H7 (cell line): ENCODE measurements at regions not wholly inside any gene's neighbourhood (a gene's known extent, or its start where the extent isn't known, plus 50 kb on each side); places are given as distances from the start of the nearest gene placed in this dataset.
"Not testable (repeated sequence)": the region's sequence is repeated elsewhere in the genome, so short reads cannot be mapped to it uniquely, and the experiment has no call there.

Experiments
- DNase-seq: peaks from one replicate; pipeline ENCODE4 v3.0.0; 2012
- H3K27me3 ChIP-seq: 2 replicates; pipeline ENCODE4 v1.6.0; 2011; ENCODE audit warnings: mild to moderate bottlenecking, low read length; ENCODE audit not compliant: control insufficient read depth, insufficient read depth
- H3K36me3 ChIP-seq: replicated peaks from 2 replicates; pipeline ENCODE4 v1.5.1; 2011; ENCODE audit warnings: low read length; ENCODE audit not compliant: control insufficient read depth, insufficient read depth
- H3K4me3 ChIP-seq: 2 replicates; pipeline ENCODE4 v1.5.1; 2011; ENCODE audit warnings: low read depth, mild to moderate bottlenecking, control low read depth, low read length, moderate library complexity; ENCODE audit not compliant: insufficient read depth

DNA sequence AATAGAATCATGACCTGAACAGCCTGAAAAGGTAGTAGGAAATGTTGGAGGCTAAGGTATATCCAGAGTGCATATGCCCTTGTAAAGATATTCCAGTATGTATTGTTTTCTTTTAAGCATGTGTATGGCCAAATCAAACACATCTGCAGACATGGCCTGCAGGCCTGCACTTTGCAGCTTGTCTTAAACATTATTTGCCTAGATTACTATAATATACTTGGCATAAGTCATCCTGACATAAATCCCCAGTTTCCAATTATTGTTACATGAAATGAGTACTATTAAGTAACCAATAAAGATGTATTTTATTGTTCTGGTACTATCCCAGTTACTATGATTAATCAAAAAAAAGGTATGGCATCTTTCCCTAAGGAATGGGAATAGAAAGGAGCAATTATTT is 169.1 kb upstream of the PTBP2 start:
- no peak overlapping the region for H3K4me3 ChIP-seq
- H3K36me3 ChIP-seq: no peaks in the 10 kb centered on the region
- no peaks in the 10 kb centered on the region for H3K27me3 ChIP-seq
- DNase-seq: no peak

DNA sequence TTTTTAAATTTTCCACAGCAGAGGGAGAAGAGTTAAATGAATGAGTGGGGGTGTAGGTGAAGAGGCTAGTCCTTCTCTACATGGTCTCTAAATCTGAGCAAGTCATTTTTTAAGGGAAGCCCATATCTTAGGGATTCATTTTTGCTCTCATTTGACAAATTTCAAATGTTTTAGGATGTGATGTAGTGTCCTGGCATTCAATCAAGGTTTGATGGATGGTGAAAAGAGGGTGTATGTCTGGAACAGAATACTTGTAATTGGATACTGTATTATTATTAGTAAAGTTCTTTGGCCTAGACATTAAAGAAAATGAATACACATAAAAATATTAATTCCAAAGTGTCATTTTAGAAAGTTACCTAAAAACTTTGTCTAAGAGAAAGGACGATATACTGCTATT is 167.8 kb upstream of the PTBP2 start:
- H3K4me3 ChIP-seq: no peak overlapping the region
- no peaks in the 10 kb centered on the region for H3K27me3 ChIP-seq
- no peak for DNase-seq
- H3K36me3 ChIP-seq: no peaks in the 10 kb centered on the region

DNA sequence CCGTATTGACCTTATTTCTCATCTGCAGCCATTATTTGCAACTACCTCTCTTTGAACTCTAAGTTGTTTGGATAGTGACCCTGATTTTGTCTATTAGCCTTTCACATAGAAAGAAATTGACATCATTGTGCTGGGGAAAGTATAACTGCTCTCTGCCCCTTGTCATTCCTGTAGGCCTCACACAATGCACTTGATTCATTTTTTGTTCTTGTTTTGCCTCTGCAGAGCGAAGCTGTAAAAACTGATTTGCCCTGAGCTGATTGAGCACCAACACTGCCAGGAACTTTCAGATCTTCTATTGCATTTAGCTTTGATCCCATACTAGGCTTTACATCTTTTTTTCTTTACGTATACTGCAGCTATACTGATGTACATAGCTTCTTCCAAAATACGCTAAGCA is 167.2 kb upstream of the PTBP2 start:
- no peak for DNase-seq
- no peaks in the 10 kb centered on the region for H3K27me3 ChIP-seq
- H3K4me3 ChIP-seq: no peak overlapping the region
- H3K36me3 ChIP-seq: no peaks in the 10 kb centered on the region

DNA sequence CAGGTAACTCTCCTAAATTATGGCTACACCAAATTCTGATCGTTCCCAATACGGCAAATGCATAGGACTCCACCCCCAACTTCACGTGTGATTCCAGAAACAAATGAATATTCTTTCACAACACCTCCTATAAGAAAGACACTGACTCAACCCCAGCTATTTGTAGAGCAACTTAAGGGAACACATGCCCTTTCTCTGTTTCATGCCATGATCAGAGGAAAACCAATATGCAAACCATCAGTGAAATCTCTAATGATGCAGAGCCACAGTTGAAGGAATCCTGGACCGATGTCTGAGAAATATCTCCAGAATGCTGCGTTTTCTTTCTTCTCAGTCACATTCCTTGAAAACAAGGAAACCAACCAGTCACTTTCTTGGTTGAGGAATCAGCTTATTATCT is 164.2 kb upstream of the PTBP2 start:
- DNase-seq: no peak
- Histone ChIP-seq H3K36me3 (no peaks in the 10 kb centered on the region), H3K4me3 (no peak overlapping the region), H3K27me3 (no peaks in the 10 kb centered on the region)

DNA sequence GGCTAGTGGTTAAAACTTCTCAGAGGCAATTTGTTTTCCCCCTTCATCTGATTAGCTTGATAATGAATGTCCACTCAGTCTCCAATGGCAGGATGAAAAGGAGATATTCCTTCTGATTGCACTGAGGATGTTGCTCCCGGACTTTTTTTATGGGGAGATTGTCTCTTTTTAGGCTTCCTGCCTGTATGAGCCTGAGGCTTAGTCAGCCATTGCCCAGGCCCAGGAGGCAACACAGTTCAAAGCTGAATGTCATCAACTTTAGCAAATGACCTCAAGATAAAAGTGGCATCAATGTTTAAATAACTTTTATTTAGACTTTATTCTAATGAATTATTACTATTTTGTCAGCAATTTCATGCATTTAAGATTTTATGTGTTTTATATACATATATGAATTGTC is 162.9 kb upstream of the PTBP2 start:
- no peak for DNase-seq
- Histone ChIP-seq H3K4me3 (no peak overlapping the region), H3K27me3 (no peaks in the 10 kb centered on the region), H3K36me3 (no peaks in the 10 kb centered on the region)

DNA sequence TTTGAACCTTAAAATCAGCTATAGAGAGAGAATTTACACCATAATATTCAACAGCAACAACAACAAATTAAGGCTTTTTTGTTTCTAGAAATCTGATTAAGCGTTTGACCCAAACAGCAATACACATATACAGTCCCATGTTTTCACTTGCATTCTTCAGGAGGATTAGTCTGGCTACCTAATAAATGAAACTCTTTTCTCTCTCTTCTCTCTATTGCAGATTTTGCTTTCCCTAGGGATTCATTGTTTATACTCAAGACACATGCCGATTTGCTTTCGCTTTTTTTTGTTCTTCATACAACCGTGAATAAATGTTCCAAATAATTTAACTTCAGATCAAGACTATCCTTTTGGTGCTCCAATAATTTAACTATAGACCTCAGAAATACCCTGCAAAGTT is 162.4 kb upstream of the PTBP2 start:
- H3K27me3 ChIP-seq: no peaks in the 10 kb centered on the region
- no peaks in the 10 kb centered on the region for H3K36me3 ChIP-seq
- no peak for DNase-seq
- no peak overlapping the region for H3K4me3 ChIP-seq

DNA sequence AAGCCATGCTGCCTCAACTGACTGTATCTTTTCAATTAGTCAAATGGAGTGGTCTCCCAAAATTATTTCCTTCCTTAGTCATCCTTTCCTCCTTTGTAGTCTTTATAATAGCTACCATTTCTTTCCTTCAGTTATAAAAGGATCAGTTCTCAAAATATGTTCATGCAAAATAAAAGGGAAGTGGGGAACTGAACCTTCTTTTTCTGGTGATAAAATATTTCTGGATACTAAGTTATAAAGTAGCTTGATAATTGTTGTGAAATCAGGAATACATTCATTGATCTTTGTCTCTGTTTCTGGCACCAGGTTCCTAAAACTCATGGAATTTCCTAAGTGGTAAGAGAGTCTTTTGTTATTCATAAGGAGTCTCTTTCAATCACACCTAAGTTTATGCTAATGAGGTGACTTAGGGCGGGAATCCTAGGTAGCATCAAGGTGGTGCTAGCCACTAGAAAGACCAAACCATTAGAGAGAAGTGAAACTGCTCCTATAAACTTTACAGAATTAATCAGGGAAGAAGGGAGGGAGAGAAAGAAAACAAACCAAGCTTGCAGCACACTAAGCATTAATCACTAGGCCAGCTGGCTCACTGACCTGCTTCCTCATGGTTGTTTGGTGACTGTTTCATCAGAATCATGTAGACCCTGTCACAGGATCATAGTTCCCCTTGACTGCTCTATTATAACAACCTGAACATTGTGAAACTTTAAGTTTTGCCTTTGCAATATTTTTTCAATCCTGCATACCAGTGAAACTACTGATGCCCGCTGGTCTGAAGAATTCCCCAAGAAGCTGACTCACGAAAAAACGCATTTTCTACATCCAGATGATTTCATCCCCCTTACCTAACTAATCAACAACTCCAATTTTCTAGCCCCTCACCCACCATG is 161.6 kb upstream of the PTBP2 start:
- DNase-seq: peak; percentile 33
- Histone ChIP-seq H3K36me3 (no peaks in the 10 kb centered on the region), H3K27me3 (no peaks in the 10 kb centered on the region), H3K4me3 (no peak overlapping the region)

DNA sequence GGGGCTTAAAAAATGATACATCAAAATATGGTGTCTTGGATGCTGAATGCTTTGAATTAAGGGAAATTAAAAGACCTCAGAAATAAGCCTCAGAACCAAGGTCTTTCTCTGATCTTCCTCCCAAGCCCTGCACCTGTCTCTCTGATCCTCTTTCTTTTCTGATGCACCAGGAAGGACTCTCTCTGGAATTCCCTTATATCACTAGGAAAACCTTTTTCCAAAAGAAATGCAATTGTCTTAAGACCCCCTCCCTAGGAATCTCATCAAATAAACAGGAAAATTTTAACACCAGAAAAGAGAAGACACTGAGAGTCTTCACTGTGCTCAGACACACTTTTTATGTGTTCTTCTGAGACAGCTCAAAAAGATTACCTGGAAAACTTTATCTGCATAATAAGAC is 159.5 kb upstream of the PTBP2 start:
- Histone ChIP-seq H3K36me3 (no peaks in the 10 kb centered on the region), H3K4me3 (no peak overlapping the region), H3K27me3 (no peaks in the 10 kb centered on the region)
- DNase-seq: peak; percentile 24

DNA sequence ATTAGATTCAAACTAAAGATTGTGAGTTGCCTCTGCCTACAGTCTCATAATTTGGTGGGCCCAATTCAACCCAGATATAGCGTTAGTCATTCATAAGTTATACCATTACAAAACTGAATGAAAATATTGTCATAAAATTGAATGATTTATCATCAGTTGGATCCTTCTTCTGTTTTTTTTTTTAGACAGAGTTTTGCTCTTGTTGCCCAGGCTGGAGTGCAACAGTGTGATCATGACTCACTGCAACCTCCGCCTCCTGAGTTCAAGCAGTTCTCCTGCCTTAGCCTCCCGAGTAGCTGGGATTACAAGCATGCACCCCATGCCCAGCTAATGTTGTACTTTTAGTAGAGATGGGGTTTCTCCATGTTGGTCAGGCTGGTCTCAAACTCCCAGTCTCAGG is 157.2 kb upstream of the PTBP2 start:
- H3K4me3 ChIP-seq, H3K27me3 ChIP-seq, H3K36me3 ChIP-seq, DNase-seq: not testable (repeated sequence)

DNA sequence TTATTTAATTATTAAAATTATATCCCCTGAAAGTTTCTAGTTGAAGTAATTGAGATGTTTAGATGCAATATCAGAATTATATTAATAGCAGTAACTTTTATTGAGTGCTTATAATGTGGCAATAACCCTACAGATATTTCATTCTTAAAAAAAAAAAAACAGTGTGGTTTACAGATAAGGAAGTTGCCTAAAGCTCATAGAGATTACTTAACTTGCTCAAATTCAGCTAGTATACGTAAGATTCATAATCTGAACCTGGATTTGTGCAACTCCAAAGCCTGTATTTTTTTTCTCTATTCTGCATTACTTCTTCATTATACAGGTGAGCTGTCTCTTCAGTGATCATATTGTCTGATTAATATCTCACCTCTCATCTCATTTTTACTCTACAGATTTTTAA is 156.0 kb upstream of the PTBP2 start:
- H3K4me3 ChIP-seq: no peak overlapping the region
- H3K36me3 ChIP-seq: no peaks in the 10 kb centered on the region
- DNase-seq: no peak
- no peaks in the 10 kb centered on the region for H3K27me3 ChIP-seq

DNA sequence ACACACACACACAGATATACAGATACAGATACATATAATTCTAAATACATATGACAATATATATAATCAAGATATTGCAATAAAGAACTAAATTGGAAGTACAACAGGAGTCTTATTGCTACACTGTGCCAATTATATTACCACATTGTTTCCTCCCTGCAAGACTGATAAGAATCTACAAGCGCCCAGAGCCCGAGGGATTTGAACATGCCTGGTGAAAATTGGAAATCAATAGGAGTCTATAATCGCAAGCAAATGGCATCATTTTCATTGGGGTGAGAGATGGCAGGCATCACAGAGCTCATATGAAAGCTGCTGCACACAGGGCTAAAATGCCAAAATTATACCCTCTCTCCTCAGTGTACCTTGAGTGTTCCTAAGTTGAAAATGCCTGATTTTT is 152.9 kb upstream of the PTBP2 start:
- DNase-seq: no peak
- no peaks in the 10 kb centered on the region for H3K36me3 ChIP-seq
- H3K4me3 ChIP-seq: no peak overlapping the region
- H3K27me3 ChIP-seq: no peaks in the 10 kb centered on the region

DNA sequence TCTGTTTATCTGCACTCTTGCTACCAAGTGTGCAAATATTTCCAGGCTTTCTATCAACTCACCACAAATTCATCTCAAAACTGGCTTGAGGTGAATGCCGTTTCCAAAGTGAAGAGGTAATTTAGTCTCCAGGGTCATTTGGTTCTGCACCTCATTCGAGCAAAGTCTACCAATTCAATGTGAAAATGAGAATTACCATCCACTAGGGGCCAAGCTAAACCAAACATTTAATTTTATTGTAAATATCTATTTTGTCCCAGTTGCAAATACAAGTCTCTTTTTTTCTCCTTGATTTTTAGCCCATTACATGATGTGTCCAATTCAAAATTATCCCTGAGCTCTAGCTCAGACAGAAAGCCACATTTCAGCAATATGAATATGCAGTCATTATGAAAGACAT is 152.3 kb upstream of the PTBP2 start:
- Histone ChIP-seq H3K27me3 (no peaks in the 10 kb centered on the region), H3K36me3 (no peaks in the 10 kb centered on the region), H3K4me3 (no peak overlapping the region)
- DNase-seq: no peak

DNA sequence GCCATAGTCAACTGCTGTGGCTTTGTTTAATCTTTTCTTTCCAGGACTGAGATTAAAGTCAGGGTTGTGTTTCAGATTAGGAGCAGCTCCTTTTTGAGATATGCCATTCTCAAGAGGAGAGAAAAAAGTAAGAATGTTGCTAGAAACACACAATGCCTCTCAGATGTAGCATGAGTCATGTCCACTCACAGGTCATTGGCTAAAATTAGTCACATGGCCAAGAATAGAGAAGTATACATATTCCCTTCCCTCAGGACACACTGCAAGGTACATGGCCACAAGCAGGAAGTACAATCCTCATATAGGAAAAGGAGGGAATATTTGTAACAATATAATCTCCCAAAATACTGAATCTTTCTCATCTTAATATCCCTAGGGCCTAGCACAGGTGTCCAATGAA is 141.9 kb upstream of the PTBP2 start:
- Histone ChIP-seq H3K4me3 (no peak overlapping the region), H3K27me3 (no peaks in the 10 kb centered on the region), H3K36me3 (no peaks in the 10 kb centered on the region)
- DNase-seq: no peak

DNA sequence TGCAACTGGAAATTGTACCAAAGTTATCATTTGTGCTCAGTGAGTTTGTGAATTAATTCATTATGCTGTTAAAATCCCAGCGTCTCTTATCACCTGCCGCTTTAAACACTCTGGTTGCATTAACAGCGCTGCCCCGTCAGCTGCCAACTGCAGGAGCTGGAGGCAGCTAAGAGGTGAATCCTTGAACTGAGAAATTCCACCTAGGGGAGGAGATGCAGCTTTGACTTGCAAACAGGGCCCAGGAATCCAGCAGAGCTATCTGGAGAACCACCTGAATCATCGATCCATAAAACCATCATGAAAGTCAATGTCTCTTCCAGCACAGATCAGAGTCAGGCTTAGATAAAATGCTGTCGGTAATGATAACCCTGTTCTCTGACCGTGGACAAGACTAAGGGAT is 140.7 kb upstream of the PTBP2 start:
- Histone ChIP-seq H3K36me3 (no peaks in the 10 kb centered on the region), H3K4me3 (no peak overlapping the region), H3K27me3 (no peaks in the 10 kb centered on the region)
- DNase-seq: peak; percentile 54

DNA sequence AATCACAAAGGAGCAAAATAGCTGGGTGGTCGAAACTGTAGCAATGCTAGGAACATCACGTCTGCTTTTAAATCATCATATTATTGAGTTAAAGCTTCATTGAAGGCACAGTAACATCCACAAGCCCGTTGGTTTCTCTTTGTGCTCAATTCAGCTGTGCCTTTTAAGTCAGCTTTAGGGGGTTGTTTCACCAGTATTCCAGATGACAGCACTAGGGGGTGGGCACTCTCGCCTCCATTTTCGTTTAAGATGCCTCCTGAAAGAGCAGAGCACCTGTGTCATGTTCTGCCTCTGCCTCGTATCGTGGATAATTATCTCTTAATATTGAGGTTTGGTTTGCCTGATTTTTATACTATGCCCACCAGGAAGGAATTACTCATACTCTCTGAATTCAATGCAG is 139.8 kb upstream of the PTBP2 start:
- DNase-seq: peak; percentile 46
- H3K4me3 ChIP-seq: no peak overlapping the region
- no peaks in the 10 kb centered on the region for H3K27me3 ChIP-seq
- H3K36me3 ChIP-seq: no peaks in the 10 kb centered on the region

DNA sequence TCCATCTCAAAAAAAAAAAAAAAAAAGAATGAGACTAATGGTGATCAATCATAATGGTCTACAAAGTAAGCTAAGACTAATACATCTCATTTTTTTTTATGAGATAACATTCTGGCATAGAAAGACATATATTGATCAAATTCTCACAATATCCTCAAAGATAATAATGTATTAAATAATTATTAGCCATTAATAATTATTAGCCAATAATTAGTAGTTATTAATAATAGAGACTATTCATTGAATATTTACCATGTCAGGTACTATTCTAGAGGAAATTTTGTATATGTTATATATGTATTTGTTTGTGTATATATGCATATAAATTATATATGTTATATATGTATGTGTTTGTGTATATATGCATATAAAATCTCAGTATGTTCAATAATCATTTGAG is 137.7 kb upstream of the PTBP2 start:
- Histone ChIP-seq H3K4me3 (no peak overlapping the region), H3K27me3 (no peaks in the 10 kb centered on the region), H3K36me3 (no peaks in the 10 kb centered on the region)
- no peak for DNase-seq
